HG02759 (cell line): ENCODE measurements at regions not wholly inside any gene's neighbourhood (a gene's known extent, or its start where the extent isn't known, plus 50 kb on each side); places are given as distances from the start of the nearest gene placed in this dataset.

Experiments
- ATAC-seq: cut with Tn5 transposase; IDR thresholded peaks from one replicate; pipeline ENCODE4 v1.9.1; 2021; ENCODE audit warnings: mild to moderate bottlenecking, moderate library complexity; ENCODE audit not compliant: unreplicated experiment

DNA sequence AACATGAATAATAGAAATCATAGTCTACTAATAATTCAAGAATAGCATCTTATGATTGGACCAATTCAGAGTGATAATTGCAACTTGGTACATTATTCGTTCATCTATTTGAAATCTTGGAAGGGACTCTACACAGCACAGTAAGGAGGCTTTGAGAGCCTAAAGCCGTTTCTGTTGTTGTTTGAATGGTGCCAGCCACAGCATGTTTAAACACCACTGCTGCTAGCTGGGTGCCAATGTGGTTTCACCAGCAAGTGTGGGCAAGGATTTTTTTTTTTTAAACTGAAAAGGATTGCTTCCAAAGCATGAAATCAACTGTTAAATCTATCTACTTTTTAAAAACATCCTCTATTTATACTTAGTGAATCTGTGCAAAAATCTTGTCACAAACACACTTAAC is 253.9 kb upstream of the MAP3K1 start:
- ATAC-seq: no peak

DNA sequence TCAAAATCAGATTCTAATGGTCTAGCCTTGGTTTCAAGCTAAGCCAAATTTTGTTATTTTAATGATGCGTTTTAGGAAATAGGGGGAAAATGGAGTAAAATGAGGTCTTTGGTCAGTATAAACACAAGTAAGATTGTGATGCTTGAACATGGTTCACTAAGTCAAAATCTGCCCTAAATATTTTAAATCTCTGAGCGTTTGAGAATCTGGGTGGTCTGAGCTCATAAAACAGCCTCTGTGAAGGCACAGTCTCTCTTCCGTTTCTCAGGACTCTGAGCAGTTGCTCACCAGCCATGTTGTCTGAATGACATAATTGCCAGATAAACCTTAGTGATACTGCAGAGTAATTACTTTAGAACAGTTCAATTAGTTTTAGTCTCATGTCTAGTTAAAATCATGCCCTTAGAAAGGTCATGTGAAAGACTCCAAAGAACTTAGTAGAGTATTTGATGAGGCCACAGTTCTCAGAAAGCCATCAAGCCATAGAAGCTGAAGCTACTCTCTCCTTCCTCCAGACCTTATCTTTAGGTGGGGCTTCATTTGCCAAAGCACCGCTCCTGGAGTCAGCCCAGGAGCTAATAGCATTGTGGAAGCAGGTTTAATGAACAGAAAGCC is 257.1 kb upstream of the MAP3K1 start:
- no peak for ATAC-seq

DNA sequence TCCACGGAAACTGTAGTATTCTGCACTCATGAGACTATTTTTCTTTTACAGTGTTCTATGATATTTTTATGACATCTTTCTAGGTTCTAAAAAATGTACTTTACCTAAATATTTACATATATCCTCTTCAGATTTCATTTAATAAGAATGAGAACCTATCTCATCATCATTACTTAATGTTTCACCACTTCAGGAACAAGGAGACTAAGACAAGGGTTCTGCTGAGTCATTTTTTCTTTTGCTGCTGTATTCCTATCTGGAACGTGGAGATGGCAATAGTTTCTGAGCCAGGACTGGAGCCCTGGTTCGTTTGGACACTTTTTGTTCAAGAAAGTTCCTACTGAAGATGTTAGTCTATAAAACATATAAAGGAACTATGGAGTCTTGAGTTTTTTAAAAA is 258.2 kb upstream of the MAP3K1 start:
- no peak for ATAC-seq

DNA sequence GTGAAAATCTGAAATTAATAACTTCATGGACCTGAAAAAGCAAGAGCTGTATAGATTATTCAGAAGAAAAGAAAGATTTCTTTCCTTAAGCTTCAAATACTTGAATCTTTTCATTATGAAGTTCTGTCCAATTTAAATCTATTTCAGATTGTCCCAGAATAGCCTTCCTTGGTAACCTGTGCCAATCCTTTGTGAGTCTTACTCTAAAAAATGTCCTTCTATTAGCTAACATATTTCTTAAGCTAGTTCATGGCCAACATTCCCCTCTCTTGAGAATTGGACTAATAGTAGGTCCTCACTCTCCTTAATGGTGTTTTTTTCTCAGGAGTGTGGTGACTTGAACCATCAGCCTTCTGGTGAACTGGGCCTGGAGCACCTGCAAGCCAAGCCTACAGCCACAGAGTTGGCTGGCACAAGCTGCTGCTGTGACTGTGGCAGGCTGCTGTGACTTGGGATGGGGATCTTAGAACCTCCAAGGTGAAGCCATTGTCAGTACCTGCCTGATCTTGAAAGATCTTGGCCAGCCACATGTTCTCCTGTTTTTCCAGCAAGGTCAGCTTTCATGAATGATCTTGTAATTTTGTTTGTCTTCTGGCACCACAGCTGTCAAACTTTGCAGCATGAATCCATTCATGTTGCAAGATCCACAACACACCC is 262.6 kb upstream of the MAP3K1 start:
- ATAC-seq: no peak

DNA sequence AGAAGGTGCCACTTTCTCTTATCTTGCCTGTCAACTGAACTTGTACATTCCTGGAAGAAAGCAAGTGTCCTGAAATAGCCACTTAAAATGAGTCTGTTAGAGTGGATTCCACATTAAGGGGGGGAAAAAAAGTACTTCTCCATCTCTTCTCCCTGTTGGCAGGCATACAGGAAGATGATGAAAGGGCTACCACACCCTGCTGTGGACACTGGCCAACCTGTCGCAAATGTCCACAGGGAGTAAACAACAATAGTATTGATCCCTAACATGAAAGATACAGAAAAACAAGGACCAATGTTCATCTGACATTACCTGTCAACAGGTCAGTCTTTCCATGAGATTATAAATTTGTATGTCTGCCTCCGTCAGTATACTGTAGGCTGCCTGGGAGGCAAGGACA is 265.1 kb upstream of the MAP3K1 start:
- ATAC-seq: no peak

DNA sequence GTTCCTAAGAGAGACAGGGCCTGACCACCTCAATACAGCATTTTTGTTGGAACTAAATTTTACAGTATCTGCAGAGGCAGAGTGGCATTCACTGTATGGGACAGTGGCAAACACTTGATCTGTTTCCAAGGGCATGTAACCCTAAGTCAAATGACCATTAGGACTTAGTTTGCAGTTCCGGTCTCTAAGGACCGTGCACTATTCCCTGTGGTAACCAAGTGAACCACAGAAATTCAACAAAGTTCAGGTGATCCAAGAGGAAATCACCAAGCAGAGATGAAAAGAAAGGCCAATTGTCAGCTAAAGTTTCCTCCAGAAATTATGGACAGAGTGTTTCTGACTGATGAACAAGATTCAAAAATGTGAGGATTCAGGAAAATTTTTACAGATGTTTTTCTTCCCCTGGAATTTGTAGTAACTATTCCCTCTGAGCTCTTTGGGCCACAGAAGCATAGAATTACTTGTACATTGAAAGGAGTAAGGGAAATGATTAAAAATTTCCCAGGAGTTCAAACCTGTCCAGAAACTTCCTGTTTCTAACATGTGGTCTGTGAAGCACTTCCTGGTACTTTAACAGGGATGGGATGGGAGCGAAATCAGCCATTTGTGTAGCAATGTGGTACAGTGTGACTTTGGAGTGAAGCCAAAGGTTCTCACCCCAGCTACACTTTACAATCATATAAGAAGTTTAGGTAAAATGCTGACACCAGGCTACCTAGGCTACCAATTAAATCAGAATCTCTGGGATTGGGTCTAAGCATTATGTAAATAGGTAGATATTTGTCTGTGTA is 266.1 kb upstream of the MAP3K1 start:
- no peak for ATAC-seq

DNA sequence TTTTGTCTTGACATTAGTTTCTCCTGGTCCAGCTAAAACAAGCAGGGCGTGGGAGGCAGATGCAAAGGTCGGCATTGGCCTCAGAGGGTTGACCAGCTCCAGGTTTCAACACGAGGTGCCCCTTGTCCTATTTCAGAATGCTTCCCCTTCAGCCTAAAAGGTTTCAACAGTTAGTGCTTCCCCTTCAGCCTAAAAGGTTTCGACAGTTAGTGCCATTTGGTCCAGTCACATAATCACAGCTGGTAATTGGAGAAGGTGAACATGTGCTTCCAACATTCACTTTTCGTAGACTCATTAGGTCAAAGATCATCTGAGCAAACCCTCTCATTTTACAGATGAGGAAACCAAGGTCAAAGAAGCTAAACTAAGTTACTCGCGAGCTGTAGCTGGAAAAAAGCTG is 270.3 kb upstream of the MAP3K1 start:
- ATAC-seq: no peak

DNA sequence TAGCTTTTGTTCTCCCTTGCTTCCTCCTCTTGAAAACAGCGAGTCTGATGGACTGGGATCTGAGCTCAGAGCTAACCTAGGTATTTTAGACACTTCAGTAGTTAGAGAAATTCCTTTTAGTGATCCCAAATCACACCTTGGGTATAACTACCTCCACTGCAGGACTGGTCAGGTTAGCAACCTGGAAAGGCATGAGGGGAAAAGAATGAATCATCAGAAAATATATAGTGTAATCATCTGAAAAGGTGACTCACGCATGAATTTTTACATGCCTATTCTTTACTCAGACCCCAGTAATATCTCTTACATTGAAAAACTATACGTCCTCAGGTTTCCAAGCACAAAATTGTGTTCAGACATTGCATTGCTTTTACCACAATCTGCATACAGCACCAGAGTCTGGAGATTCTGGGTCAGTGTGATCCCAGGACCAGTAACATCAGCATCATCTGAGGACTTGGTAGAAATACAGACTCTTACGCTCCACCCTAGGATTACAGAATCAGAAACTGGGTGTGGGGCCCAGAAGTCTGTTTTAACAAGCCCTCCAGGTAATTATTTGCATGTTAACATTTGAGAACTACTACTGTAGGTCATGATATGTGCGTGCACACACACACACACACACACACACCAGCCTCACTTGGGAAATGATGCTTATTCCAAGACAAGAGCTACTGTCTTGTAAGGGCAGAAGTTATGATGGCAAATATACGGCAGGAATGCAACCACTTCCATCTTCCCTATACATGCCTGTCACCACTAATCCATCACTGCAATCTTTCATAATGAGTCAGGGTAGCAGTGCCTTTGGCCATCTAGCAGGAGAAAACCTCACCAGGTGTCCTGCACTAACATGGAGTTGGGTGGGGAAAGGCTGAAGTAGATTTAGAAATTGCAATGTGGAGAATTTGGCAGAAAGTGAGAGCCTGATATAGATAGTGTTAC is 271.6 kb upstream of the MAP3K1 start:
- no peak for ATAC-seq

DNA sequence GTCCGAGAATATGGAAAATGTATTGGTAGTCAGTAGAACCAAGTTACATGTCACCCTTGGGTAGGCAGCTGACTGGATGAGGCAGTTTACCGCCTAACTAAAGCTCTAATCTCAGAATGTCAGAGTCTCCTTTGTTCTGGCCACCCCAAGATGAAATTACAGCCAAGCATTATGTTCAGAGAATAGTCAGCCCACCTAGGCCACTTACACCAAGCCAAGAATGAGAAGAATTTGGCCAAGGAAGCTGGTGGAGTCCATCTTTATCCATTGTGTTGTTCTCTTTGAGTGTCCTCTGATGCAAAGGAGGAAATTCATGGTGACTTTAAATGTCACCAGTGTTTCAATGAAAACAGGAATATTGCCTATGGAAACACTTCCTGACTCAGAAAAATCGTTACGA is 275.1 kb upstream of the MAP3K1 start:
- ATAC-seq: no peak

DNA sequence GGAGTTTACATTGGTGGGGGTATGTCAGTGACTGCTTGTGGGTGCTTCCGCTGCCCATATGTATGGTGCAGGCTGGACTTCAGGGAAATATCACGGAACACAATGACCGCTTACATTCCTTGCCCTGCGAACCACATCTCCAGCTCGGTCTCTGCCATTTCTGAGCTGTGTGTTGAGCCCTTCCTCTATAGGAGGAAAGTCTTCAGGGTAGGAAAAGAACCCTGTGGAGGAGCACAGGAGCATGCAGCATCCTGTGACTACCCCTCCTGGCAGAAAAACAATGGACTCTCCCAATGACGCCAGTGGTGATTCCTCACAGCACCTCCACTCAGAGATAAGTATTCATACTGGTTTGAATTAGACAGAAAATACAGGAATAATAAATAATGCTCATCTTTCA is 276.8 kb upstream of the MAP3K1 start:
- ATAC-seq: no peak

DNA sequence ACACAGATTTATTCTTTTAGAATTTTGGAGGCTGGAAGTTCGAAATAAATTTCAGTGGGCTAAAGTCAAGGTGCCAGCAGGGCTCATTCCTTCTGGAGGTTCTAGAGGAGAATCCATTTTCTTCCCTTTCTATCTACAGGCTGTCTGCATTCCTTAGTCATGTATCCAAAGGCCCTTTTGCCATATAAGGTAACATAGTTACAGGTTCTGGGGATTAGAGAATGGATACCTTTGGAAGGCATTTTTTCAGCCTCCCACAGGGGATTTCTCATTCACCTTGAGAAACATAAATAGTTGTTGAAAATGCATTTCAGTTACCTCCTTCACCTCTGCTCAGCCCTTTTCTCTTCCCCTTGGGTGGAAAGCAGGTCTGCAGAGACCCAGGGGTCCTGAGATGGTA is 280.0 kb upstream of the MAP3K1 start:
- no peak for ATAC-seq

DNA sequence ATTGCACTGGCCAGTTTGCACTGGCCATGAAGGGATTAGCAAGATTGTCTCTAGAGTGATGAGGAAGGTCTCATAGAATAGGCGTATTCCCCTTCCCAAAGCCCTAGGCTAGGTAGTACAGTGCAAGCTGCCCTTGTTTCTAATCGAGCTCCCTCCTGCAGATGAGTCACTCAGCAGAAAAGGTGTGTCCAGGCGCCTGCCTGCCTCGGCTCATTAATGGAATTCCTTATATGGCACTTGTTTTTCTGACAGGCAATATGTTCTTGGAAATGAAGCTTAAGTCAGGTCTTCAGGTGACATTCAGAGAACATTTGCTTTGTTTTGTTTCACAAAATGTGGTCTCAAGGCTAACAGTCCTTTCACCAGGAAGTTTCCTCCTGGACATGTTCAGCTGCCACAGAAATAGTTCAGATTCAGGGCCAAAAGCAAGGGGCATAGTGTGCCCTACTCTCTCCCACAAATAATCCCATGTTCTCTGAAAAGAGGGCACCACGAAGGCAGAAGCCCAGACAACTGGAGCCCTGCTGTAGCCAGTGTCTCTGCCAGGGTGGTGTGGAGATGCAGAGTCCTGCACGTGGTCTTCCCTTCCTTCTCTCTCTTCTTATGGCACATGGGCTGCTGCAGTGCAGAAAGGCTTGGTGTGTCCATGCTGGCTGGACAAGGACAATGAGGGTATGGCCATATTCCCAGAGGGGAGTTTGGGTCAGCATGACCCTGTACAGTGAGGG is 281.1 kb upstream of the MAP3K1 start:
- no peak for ATAC-seq

DNA sequence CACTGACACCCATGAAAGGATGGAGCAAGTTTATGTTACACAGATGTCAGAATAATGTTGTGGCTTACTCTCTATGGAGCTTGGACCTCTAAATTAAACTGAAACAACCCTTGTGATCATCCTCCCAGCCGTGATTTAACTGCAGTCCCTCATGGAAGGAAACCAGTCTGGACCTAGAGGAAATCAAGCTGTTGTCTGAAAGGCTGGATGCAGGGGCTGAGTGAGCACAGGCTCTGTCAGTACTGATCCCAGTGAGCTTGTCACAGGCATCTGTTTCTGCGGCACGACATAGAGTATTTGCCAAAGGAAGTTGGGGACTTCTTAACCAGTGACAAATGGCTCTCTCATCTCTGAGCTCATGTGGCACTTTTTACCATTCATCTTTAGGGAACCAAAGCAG is 282.9 kb upstream of the MAP3K1 start:
- ATAC-seq: no peak

DNA sequence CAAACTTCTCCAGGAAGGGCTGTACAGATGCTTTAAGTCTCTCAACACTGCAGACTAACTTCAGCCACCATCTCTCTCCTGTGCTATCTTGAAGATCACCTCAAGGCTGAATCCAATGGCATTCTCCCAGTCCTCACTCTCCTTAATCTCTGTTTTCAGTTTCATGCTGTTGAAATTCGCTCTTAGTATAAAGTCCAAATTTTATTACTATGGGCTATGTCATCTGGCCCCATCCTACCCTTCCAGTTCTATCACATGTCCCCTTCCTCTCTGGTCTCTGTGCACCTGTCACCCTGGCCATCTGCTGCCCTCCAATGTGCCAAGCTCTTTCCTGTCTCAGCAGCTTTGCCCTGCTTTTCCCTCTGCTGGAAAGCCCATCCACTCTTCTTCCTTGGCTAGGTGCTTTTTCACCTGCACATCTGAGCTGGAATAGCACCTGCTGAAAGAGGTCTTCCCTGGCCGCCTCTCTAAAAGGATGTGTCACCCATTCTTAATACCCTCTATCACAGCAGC is 284.7 kb upstream of the MAP3K1 start:
- ATAC-seq: no peak

DNA sequence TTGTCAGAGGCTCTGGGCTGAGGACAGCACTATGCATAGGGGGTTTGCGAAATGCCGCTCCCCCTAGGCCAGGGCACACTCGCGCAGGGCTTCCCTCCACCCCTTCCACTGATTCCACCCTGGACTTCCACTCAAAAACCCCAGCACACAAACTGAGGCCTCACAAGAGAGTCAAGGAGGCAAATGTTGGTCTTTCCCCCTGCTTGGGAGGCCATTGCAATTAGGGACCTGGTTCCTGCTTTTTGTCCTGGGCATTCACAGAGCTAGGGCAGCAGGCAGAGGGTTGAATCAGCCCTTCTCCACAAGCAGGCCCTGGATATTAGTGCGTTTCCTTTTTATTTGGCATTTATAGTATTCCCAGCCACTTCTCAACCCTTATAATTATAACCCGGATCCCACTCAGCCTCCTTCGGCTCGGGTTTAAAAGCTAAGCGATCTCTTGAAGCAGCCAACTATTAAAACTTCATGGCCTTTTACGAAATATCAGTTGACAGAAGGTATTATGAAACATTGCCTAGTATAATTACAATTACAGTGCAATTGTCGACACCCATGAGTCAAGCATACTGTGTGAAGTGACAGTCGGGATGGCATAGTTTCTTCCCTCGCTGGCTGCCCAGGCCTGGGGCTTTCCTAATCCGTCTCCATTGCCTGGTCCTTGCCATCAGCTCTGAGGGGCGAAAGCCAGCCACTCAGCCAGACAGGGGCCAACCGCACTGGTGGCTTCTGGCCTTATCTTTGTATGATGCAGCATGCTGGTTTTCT is 285.5 kb upstream of the MAP3K1 start:
- no peak for ATAC-seq

DNA sequence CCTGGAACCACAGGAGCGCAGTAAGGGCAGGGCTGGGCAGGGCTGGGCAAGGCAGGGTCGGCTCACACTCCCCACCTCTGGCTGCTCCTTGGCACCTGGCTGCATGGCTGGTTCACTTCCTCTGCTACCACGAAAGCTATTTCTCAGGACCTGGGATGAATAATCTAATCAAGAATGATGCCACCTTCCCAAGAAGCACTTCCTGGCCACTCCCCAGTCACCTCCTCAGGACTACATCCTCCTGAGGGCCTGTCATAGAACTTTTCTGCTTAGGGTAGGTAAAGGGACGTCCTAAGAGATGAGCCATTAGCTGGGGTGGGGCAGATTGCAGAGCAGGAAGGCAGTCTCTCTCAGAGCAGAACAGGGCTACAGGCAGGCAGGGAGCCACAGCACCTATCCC is 288.2 kb upstream of the MAP3K1 start:
- ATAC-seq: no peak

DNA sequence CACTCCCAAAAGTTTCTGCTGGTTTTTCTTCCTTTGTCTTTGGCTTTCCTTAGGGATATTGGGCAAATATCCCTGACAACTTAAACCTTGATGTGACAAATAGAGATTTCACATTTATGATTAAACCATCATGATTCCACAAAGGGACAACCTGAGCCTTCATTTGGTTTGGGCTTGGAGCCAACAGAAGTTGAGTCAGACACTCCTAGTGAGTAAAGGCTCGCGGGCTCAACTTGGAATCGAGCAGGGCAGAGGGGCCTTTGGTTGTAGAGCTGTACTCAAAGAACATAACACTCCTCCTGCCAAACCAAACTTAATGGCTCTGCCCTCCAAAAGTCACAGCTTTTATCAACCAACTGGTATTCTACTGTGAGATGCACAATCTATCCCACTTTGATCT is 290.2 kb upstream of the MAP3K1 start:
- ATAC-seq: no peak

DNA sequence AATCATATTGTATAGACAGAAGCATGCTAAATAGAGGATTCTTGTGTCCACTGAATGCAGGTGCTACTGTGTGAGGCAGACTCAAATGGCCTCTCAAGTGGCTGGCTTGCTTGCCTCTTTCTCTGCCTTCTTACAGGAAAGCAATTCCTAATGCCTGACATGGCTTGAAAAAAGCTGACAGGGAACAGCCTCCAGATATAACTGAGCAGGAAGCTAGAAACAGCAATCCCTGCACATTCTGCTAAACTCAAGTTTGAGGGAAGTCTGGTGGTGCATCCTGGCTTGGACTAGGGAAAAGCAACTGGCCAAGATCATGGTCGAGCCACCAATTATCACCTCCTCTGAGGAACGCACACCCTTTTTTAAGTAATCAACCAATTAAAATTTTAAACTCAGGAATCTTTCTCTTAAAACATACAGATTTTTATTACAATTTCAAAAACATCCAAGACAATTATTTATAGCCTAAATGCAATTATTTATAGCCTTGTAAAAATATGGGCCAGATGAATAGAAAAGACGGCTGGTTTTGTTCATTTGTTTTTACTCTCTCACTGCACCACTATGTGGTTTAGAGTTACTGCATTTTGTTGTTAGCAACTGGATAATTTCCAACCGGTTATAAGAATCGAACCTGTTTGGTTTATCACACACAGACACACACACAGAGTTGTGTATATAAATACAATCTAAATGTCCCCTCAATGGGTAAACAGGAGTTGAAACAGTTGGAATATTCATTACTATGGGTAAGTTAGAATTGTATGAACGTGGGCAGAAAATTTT is 290.9 kb upstream of the ANKRD55 start:
- no peak for ATAC-seq

DNA sequence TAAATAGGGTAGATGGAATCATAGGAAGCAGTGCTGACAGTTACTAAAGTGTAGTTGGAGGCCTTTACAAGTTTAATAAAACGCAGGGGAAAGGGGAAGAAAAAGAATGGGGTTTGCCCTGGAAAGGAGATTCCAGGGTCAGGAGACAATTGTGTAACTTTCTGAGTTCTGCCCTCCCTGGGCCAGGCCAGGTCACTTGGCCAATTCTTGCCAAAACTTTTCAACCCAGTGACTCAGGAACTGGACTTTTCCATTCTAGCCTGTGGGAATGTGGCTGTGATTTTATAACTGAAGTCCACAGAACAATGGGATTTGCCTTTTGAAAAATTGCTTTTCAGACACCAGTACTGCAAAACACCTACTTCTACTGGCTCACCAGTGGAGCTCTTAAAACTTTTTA is 289.8 kb upstream of the ANKRD55 start:
- ATAC-seq: no peak
